HG02610 (cell line): ENCODE measurements at regions not wholly inside any gene's neighbourhood (a gene's known extent, or its start where the extent isn't known, plus 50 kb on each side); places are given as distances from the start of the nearest gene placed in this dataset.
"Not testable (repeated sequence)": the region's sequence is repeated elsewhere in the genome, so short reads cannot be mapped to it uniquely, and the experiment has no call there.

Source experiments
- ATAC-seq: cut with Tn5 transposase; IDR thresholded peaks from one replicate; pipeline ENCODE4 v1.9.1; 2021; ENCODE audit warnings: mild to moderate bottlenecking, moderate library complexity; ENCODE audit not compliant: unreplicated experiment

- ATAC-seq = no peak
These were observed 1026.1 kb upstream of the MIR17HG start for GRCh38 chr13:90321281-90321931.

- no peak for ATAC-seq
These were observed 1017.8 kb upstream of the MIR17HG start for GRCh38 chr13:90329641-90330040.

DNA sequence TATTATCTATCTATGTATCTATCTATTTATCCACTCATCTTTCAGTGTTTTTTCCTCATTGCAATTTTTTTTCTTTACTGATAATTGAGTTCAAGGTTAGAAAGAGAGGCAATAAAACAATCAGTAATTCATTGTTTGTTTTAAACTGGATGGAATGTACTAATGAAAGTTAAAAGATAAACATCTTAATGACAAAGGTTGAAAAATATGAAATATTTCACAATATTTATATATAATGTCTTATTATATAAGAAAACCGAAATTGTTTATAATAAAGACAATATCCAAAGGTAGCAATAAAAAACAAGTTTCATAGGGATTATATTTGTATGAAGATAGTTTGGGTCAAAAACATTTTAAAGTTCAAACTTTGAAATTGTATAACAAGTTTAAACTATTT, 1015.5 kb upstream of the MIR17HG start:
- no peak for ATAC-seq

GRCh38 chr13:90336507-90336906, 1011.0 kb upstream of the MIR17HG start:
- no peak for ATAC-seq

GRCh38 chr13:90341348-90341747, 1006.1 kb upstream of the MIR17HG start:
- not testable (repeated sequence) for ATAC-seq

- not testable (repeated sequence) for ATAC-seq
These were observed 998.9 kb upstream of the MIR17HG start for GRCh38 chr13:90348477-90349136.

DNA sequence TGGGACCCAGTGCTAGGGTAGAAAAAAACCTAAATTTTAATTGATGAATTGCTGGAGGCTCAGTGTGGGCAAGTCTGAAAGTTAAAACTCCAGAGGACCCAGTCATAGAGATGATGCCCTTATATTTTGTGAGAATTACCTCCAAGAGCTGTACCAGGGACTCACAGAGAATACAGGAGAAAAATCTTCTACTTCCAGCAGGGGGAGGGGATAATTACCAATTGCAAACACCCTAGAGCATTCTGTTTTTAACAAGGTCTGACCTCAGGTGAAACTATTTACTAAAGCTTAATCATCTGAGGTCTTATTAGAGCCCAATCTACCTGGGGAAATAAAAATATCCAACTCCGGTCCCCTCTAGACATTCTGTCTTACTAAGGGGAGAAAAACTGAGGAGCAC, 994.7 kb upstream of the MIR17HG start:
- no peak for ATAC-seq

DNA sequence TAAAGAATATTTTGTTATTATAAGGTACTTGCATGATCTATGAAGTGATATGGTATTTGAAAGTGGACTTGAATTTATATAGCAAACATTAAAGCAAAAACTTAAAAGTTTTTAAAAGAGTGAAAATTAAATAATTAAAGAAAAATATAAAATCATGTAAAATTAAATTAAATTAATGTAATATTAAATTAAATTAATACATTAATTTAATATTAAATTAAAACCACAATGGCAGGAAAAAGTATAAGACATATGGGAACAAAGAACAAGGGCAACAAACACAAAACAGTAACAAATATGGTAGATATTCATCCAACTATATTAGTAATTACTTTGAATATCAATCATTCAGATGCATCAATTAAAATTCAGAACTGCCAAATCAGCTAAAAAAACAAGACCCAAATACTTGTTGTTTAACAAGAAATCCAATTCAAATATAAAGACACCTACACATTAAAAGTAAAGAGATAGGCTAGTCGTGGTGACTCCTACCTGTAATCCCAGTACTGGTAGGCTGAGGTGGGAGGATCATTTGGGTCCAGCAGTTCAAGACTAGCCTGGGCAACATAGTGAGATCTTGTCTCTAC, 992.2 kb upstream of the MIR17HG start:
- ATAC-seq = no peak

- no peak for ATAC-seq
These were observed 986.7 kb upstream of the MIR17HG start for GRCh38 chr13:90360785-90361184.

DNA sequence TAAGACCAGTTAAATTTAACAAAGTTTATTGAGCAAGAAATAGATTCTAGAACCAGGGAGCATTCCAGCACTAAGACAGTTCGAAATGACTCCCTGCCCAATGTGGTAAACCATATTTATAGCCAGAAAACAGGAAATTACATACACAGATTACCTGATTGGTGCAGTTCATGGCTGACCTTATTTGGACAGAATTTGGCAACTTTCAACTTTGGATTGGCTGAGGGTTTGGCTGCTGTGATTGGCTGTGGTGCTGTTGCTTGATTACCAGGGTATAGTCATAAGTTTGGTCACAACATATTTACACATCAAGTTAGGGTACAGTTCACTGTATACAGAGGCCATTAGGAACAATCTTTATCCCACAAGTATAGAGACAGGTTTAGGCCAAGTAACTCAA, 984.8 kb upstream of the MIR17HG start:
- ATAC-seq = no peak

DNA sequence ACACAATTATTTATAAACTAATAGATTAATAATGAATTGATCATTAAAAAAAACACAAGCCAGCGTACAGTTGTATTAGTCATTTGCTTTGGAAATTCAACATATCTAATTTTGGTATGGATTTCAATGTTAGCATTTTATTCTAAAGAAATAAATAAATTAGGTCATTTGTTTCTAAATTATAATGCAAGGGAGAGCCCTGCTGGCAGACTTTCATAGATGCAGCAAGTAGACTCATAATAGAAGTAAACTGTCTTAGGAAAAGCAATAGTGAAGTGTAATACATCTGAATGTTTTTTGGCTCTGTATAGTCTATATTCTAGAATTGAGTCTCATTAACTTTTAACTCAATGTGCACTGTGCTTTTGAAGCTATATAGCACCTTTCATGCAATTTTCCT, 982.4 kb upstream of the MIR17HG start:
- ATAC-seq = no peak

GRCh38 chr13:90374168-90374567, 973.3 kb upstream of the MIR17HG start:
- ATAC-seq = no peak

- no peak for ATAC-seq
These were observed 971.6 kb upstream of the MIR17HG start for GRCh38 chr13:90375851-90376250.

- ATAC-seq = no peak
These were observed 965.1 kb upstream of the MIR17HG start for GRCh38 chr13:90382425-90382824.

DNA sequence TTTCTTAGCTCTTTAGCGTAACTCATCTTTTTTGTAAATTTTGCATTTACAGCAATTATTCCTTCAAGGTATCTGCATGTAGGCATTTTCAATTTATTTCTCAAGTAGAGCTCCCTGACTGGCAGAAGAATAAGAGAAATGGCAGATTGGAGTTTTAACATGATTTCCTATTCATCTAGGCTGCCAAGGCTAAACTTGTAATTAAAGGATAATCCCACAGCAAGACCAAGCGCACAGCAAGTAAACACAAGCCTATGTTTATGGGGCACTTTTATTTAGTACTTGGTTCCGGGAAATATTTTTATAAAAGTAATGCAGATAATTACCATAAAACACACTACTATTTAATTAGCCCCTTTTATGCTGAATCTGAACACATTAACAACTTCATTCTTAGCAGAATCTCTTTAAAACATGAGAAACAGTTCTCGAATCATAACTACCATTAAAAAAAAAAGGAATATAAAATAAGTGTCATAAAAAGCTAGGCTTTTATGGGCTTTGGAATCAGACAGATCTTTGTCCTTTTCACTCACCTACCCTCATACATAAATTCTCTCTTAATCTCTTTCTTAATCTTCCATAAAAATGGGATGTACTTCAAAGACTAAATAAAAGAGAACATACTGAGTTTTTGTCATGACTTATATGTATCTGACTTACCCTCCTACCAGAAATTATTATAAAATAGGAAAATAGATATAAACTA, 961.6 kb upstream of the MIR17HG start:
- no peak for ATAC-seq

GRCh38 chr13:90388887-90389452, 958.5 kb upstream of the MIR17HG start:
- ATAC-seq = no peak

DNA sequence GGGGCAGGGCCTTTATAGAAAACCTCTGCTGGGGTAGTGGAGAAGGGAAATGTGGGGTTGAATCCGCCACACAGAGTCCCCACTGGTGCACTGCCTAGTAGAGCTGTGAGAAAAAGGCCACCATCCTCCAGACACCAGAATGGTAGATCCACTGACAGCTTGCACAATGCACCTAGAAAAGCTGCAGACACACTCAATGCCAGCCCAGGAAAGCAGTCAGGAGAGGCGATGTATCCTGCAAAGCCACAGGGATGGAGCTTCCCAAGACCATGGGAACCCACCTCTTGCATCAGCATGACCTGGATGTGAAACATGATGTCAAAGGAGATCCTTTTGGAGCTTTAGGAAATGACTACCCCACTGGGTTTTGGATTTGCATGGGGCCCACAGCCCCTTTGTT, 958.0 kb upstream of the MIR17HG start:
- ATAC-seq = no peak

DNA sequence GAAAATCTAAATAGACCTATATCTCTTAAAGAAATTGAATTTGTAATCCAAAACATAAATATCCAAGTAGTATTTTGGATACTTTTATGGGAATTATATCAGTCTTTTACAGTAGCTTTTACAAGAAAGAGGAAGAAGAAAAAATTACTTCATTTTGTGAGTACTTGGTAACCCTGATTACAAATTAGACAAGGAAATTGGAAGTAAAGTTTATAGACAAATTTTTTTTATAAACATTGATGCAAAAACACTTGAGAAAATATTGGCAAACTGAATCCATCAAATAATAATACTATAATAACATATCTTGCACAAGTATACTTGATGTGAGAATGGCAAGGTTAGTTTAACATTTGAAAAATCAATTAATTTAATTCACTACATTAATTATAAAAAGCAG, 954.1 kb upstream of the MIR17HG start:
- no peak for ATAC-seq

- no peak for ATAC-seq
These were observed 952.1 kb upstream of the MIR17HG start for GRCh38 chr13:90395348-90395747.

- ATAC-seq = no peak
These were observed 951.6 kb upstream of the MIR17HG start for GRCh38 chr13:90395846-90396245.

DNA sequence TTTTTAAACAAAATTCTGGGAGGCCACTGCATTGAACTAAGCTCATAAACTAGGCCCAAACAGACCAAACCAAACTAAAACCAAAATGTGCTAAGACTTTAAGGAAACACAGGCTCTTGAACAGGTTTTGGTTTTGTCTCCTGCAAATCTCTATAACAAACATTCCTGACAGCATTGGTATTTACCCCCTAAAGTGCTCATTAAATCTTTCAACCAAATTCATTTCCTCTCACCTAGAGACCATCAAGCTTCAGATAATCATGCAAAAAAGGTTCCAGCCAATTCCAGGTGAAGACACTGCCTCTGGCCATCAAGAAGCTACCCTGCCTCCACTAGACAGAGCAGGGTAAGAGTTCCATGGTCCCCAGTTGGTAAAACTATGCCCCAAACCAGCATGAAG, 951.2 kb upstream of the MIR17HG start:
- ATAC-seq = no peak
